HG03108 (cell line): ENCODE measurements at regions not wholly inside any gene's neighbourhood (a gene's known extent, or its start where the extent isn't known, plus 50 kb on each side); places are given as distances from the start of the nearest gene placed in this dataset.

ENCODE experiments used
- ATAC-seq: cut with Tn5 transposase; IDR thresholded peaks from one replicate; pipeline ENCODE4 v1.9.1; 2021; ENCODE audit warnings: moderate library complexity; ENCODE audit not compliant: unreplicated experiment

- no peak for ATAC-seq
Measured at GRCh38 chr20:24111858-24112257, 123.3 kb upstream of the GGTLC1 start.

- no peak for ATAC-seq
Measured at GRCh38 chr20:24109537-24109936, 121.0 kb upstream of the GGTLC1 start.

- ATAC-seq, result no peak
Measured at GRCh38 chr20:24109008-24109407, 120.4 kb upstream of the GGTLC1 start.

GRCh38 chr20:24108581-24108980, 120.0 kb upstream of the GGTLC1 start:
- ATAC-seq, result no peak

GRCh38 chr20:24106801-24107445, 118.3 kb upstream of the GGTLC1 start:
- no peak for ATAC-seq

GRCh38 chr20:24106150-24106800, 117.7 kb upstream of the GGTLC1 start:
- no peak for ATAC-seq

GRCh38 chr20:24102749-24103333, 114.3 kb upstream of the GGTLC1 start:
- ATAC-seq, result no peak

GRCh38 chr20:24102290-24102689, 113.7 kb upstream of the GGTLC1 start:
- no peak for ATAC-seq

- peak; percentile 74 for ATAC-seq
Measured at GRCh38 chr20:24100370-24101011, 111.9 kb upstream of the GGTLC1 start.

- ATAC-seq, result no peak
Measured at GRCh38 chr20:24098886-24099285, 110.3 kb upstream of the GGTLC1 start.

- no peak for ATAC-seq
Measured at GRCh38 chr20:24097506-24098245, 109.1 kb upstream of the GGTLC1 start.

GRCh38 chr20:24096864-24097450, 108.4 kb upstream of the GGTLC1 start:
- no peak for ATAC-seq

GRCh38 chr20:24096264-24096663, 107.7 kb upstream of the GGTLC1 start:
- ATAC-seq, result no peak

- no peak for ATAC-seq
Measured at GRCh38 chr20:24095756-24096155, 107.2 kb upstream of the GGTLC1 start.

GRCh38 chr20:24095303-24095702, 106.7 kb upstream of the GGTLC1 start:
- ATAC-seq, result no peak

GRCh38 chr20:24089576-24089975, 101.0 kb upstream of the GGTLC1 start:
- no peak for ATAC-seq

- no peak for ATAC-seq
Measured at GRCh38 chr20:24086121-24086520, 97.5 kb upstream of the GGTLC1 start.

- ATAC-seq, result no peak
Measured at GRCh38 chr20:24084281-24084680, 95.7 kb upstream of the GGTLC1 start.

- no peak for ATAC-seq
Measured at GRCh38 chr20:24081077-24081476, 92.5 kb upstream of the GGTLC1 start.

GRCh38 chr20:24079661-24080412, 91.3 kb upstream of the GGTLC1 start:
- no peak for ATAC-seq
